GM21381 (cell line): ENCODE measurements at regions not wholly inside any gene's neighbourhood (a gene's known extent, or its start where the extent isn't known, plus 50 kb on each side); places are given as distances from the start of the nearest gene placed in this dataset.

Experiments
- ATAC-seq: cut with Tn5 transposase; IDR thresholded peaks from one replicate; pipeline ENCODE4 v1.9.1; 2021; ENCODE audit warnings: mild to moderate bottlenecking, moderate library complexity; ENCODE audit not compliant: unreplicated experiment

GRCh38 chr10:2953495-2953894 is 113.9 kb upstream of the PFKP start:
- no peak for ATAC-seq

- ATAC-seq: no peak
Measured at GRCh38 chr10:2951235-2951835, 116.0 kb upstream of the PFKP start.

GRCh38 chr10:2950546-2950945 is 116.8 kb upstream of the PFKP start:
- no peak for ATAC-seq

- peak; percentile 49 for ATAC-seq
Measured at GRCh38 chr10:2949948-2950354, 117.4 kb upstream of the PFKP start.

DNA sequence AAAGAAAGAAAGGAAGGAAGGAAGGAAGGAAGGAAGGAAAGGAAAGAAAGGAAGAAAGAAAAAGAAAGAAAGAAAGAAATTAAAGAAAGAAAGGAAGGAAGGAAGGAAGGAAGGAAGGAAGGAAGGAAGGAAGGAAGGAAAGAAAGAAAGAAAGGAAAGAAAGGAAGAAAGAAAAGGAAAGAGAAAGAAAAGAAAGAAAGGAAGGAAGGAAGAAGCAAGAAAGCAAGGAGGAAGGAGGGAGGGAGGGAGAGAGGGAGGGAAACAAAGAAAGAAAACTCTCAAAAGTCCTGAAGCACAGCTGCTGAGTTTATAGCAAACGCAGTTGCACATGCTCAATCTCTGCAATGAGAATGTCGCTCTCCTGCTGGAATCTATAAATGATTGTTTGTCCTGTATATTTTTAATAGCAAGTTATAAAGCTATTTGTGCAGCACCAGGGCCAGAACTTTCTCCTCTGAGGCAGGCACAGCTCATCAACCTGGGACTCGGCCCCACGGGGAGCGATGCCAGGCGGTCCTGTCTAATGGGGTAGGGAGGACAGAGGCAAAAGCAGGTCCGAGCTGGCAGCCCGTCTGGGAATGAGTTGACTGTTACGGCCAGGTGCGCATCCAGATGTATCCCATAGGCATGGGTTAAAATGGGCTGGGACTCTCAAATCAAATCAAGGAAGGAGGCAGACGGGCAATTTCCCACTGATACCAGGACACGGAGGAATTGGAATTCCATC is 118.0 kb upstream of the PFKP start:
- ATAC-seq: no peak

- peak; percentile 75 for ATAC-seq
Measured at GRCh38 chr10:2948127-2948854, 119.1 kb upstream of the PFKP start.

GRCh38 chr10:2944788-2945187 is 122.6 kb upstream of the PFKP start:
- ATAC-seq: no peak

- ATAC-seq: no peak
Measured at GRCh38 chr10:2943932-2944614, 123.3 kb upstream of the PFKP start.

DNA sequence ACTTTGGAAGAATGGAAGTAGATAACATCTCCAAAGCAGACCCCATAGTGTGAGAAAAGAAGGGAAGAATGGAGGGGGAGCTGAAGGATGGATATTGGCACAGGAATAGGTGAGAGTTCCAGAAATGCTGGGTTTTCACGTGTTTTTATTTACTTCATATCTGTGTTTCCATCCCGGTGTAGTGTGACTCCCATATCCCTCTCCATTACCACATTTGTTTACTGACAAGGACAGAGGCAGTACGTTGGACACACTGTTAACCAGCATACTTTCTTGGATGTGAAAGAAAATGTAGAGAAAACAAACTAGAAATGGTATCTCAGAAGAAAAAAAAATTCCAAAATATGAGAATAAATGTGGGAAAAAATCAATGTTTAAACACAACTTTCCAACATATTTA is 124.4 kb upstream of the PFKP start:
- ATAC-seq: no peak

GRCh38 chr10:2938869-2939268 is 128.5 kb upstream of the PFKP start:
- no peak for ATAC-seq

DNA sequence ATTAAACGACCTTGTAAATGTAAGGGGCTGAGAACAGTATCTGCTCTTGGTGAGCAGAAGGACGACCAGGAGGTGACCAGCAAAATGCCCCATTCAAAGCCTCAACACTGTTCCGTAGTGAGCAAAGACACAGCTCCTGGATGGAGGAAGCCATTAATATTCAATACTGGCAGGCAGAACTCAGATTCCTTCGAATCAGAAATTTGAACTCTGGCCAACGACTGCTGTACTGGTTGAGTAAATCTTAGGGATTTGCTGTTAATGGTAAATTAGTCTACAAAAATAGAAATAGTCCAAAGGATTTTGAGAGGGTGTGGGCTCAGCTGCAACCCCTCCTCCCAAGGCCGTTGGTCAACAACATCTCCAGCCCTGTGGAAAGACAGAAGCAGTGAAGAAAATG is 130.5 kb upstream of the PFKP start:
- ATAC-seq: no peak

DNA sequence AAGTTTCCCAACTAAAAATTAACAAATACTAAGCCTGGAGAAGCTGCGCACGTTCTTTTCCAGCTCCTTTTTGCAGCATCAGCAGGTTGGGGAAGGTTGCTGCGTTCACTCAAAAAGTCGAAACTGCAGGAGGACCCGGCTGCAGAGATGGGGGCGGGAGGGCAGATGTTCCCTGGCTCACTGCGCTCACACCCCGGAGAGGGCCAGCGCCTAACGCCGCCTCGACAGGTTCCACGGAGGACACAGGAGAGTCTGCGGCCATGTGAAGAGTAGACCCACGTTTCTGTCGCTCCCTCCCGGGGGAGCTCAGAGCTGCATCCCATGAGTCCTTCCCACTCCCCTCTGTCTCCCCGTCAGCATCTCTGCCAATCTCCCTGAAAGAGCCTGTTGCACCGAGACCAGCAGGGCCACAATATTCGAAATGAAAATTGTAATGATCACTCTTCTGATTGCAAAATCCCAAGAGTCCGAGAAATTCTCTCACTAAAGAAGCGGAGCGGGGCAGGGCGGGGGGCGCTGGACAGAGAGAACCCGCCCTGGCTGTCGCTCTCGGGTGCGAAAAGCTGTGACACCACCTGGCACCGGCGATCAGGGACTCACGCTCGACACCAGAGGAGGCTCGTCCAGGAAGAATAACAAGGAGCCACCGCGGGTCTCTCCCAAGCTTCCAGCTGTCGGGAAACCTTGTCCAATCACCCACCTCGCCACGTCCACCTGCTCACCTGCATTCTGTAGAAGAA is 131.5 kb upstream of the PFKP start:
- ATAC-seq: no peak

DNA sequence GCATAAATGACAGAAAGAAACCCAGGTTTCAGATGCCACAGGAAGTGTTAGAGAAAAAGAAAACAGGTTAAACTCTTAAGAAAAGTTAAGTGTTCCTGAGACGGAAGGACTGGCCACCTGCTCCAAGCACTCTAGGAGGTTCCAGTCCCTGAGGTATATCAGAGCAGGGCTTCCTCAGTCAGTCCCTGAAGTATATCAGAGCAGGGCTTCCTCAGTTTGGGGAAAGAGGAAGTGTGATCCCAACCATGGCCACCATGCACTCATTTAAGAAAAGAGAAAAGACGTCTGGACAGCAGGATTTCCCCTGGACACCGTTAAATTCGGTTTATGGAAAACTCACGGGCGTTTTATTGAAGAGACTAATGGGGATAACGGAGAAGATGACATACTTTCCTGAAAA is 133.4 kb upstream of the PFKP start:
- ATAC-seq: no peak

- ATAC-seq: no peak
Measured at GRCh38 chr10:2933519-2933918, 133.8 kb upstream of the PFKP start.

DNA sequence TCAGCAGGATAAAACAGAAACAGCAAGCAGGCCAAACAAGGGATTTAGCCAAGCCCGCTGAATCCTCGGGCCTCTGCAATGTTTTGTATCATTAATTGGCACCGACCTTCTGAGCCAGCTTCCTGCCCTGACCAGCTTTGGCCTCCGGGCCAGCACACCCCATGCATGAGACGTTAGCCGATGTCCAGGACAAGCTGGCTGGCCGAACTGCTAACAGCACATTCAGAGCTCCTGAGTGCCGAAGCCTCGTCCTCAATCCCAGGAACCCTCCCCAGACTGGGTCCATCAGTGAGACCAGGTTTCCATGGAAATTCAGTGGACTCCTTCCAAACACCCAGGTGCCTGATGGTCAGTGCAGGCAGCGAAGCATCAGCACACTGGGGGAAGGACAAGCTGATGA is 134.3 kb upstream of the PFKP start:
- ATAC-seq: no peak

GRCh38 chr10:2929480-2930258 is 137.7 kb upstream of the PFKP start:
- no peak for ATAC-seq

GRCh38 chr10:2927958-2928840 is 139.1 kb upstream of the PFKP start:
- peak; percentile 93 for ATAC-seq

- ATAC-seq: no peak
Measured at GRCh38 chr10:2926918-2927660, 140.3 kb upstream of the PFKP start.
